IMR-90 (cell line): ENCODE measurements at regions not wholly inside any gene's neighbourhood (a gene's known extent, or its start where the extent isn't known, plus 50 kb on each side); places are given as distances from the start of the nearest gene placed in this dataset.

Source experiments
- ATAC-seq: fragments of 200-7000 bp; cut with Tn5 transposase; 2 replicates; pipeline ENCODE4 v1.9.1; 2020; ENCODE audit warnings: low read depth, mild to moderate bottlenecking, moderate library complexity
- BruUV-seq: library from RNA; stranded (reverse); fragments of 400-500 nt; replicated peaks from 2 replicates; lab custom pipeline; 2021; lab: Mats Ljungman, UMichigan
- CTCF ChIA-PET: fragments of 300-600 bp; formaldehyde crosslinking; extraction: SDS; loops from one replicate; lab custom pipeline; 2021; ENCODE audit warnings: antibody characterized with exemption; lab: Yijun Ruan, JAX
- POLR2A ChIA-PET: fragments of 300-600 bp; sonication (Branson Sonifier 250); formaldehyde crosslinking; loops from one replicate; lab custom pipeline; 2022; ENCODE audit warnings: antibody characterized with exemption; ENCODE audit not compliant: unreplicated experiment; lab: Charles Lee
- DNase-seq: peaks from one replicate; pipeline ENCODE4 v3.0.0; 2013
- H2AFZ ChIP-seq: replicated peaks from 2 replicates; pipeline ENCODE3; 2013; ENCODE audit warnings: low read length, mild to moderate bottlenecking; ENCODE audit not compliant: poor library complexity
- H2AK5ac ChIP-seq: 2 replicates; pipeline ENCODE4 v1.6.1; 2013; ENCODE audit warnings: low read depth, low read length, inconsistent platforms
- H2AK9ac ChIP-seq: replicated peaks from 2 replicates; pipeline ENCODE3; 2013; ENCODE audit warnings: mild to moderate bottlenecking, low read depth, low read length, moderate library complexity; ENCODE audit not compliant: poor library complexity
- H2BK120ac ChIP-seq: 2 replicates; pipeline ENCODE4 v1.6.1; 2013; ENCODE audit warnings: low read depth, low read length, inconsistent platforms
- H2BK15ac ChIP-seq: 3 replicates; pipeline ENCODE4 v1.6.1; 2013; ENCODE audit warnings: low read depth, low read length, inconsistent platforms
- H2BK20ac ChIP-seq: 2 replicates; pipeline ENCODE4 v1.6.1; 2013; ENCODE audit warnings: low read depth, mild to moderate bottlenecking, inconsistent platforms, low read length, moderate library complexity
- H2BK5ac ChIP-seq: 2 replicates; pipeline ENCODE4 v1.6.1; 2013; ENCODE audit warnings: mild to moderate bottlenecking, low read depth, low read length, inconsistent platforms; ENCODE audit not compliant: poor library complexity, severe bottlenecking
- H3K14ac ChIP-seq: replicated peaks from 2 replicates; pipeline ENCODE4 v1.6.1; 2013; ENCODE audit warnings: low read depth, low read length, inconsistent platforms
- H3K18ac ChIP-seq: 2 replicates; pipeline ENCODE4 v1.6.1; 2013; ENCODE audit warnings: low read depth, low read length, control low read depth
- H3K23ac ChIP-seq: 2 replicates; pipeline ENCODE4 v1.6.1; 2013; ENCODE audit warnings: low read depth, low read length, inconsistent platforms
- H3K27ac ChIP-seq: 2 replicates; pipeline ENCODE4 v1.5.1; 2013; ENCODE audit warnings: mild to moderate bottlenecking, control low read depth, low read length; ENCODE audit not compliant: insufficient read depth
- H3K27me3 ChIP-seq: 2 replicates; pipeline ENCODE4 v1.6.1; 2013; ENCODE audit warnings: low read length; ENCODE audit not compliant: control insufficient read depth, insufficient read depth
- H3K36me3 ChIP-seq: 2 replicates; pipeline ENCODE4 v1.6.1; 2013; ENCODE audit warnings: low read length, mixed read lengths; ENCODE audit not compliant: control insufficient read depth, insufficient read depth
- H3K4ac ChIP-seq: 2 replicates; pipeline ENCODE4 v1.6.1; 2013; ENCODE audit warnings: low read depth, low read length, inconsistent platforms
- H3K4me1 ChIP-seq: 2 replicates; pipeline ENCODE4 v1.6.1; 2013; ENCODE audit warnings: low read length, mixed read lengths; ENCODE audit not compliant: control insufficient read depth, insufficient read depth
- H3K4me2 ChIP-seq: 2 replicates; pipeline ENCODE4 v1.6.1; 2013; ENCODE audit warnings: low read depth, mild to moderate bottlenecking, control low read depth, low read length, moderate library complexity
- H3K4me3 ChIP-seq: 2 replicates; pipeline ENCODE4 v1.5.1; 2013; ENCODE audit warnings: low read depth, mild to moderate bottlenecking, control low read depth, low read length, moderate library complexity; ENCODE audit not compliant: insufficient read depth
- H3K56ac ChIP-seq: 2 replicates; pipeline ENCODE4 v1.6.1; 2013; ENCODE audit warnings: low read length, inconsistent platforms; ENCODE audit not compliant: insufficient read depth; ENCODE audit errors: extremely low read depth
- H3K79me1 ChIP-seq, 2 experiments: 2 replicates each; pipeline ENCODE4 v1.6.1; 2013; ENCODE audit warnings: low read length in 2 of 2, inconsistent platforms in 1 of 2, low read depth in 1 of 2
- H3K9ac ChIP-seq: 2 replicates; pipeline ENCODE4 v1.6.1; 2013; ENCODE audit warnings: low read depth, low read length, control low read depth
- H3K9me1 ChIP-seq: 2 replicates; pipeline ENCODE4 v1.6.1; 2013; ENCODE audit warnings: low read length, inconsistent platforms; ENCODE audit not compliant: insufficient read depth
- H3K9me3 ChIP-seq: 2 replicates; pipeline ENCODE4 v1.6.1; 2013; ENCODE audit warnings: low read length; ENCODE audit not compliant: control insufficient read depth, insufficient read depth
- H4K20me1 ChIP-seq: 2 replicates; pipeline ENCODE4 v1.6.1; 2013; ENCODE audit warnings: low read length, inconsistent platforms; ENCODE audit not compliant: insufficient read depth
- H4K5ac ChIP-seq: 2 replicates; pipeline ENCODE4 v1.6.1; 2013; ENCODE audit warnings: mild to moderate bottlenecking, low read depth, low read length, control low read depth
- H4K8ac ChIP-seq, 2 experiments: 2 replicates each; pipeline ENCODE4 v1.6.1; 2013; ENCODE audit warnings: low read depth in 2 of 2, low read length in 2 of 2, control low read depth in 1 of 2, inconsistent platforms in 1 of 2
- H4K91ac ChIP-seq: 2 replicates; pipeline ENCODE4 v1.6.1; 2013; ENCODE audit warnings: low read depth, low read length, inconsistent platforms; ENCODE audit not compliant: insufficient read depth
- BHLHE40 ChIP-seq: fragments of 150-350 bp; IDR thresholded peaks from 2 replicates; pipeline ENCODE4 v1.6.1; 2016; ENCODE audit warnings: mild to moderate bottlenecking, low read depth, low read length
- CEBPB ChIP-seq: IDR thresholded peaks from 2 replicates; pipeline ENCODE4 v1.6.1; 2012; ENCODE audit warnings: low read depth, low read length, improper control_type of control experiment
- ELK1 ChIP-seq: fragments of 150-350 bp; IDR thresholded peaks from 2 replicates; pipeline ENCODE4 v1.6.1; 2016; ENCODE audit warnings: low read depth, mild to moderate bottlenecking, low read length, moderate library complexity, borderline replicate concordance
- MAFK ChIP-seq: IDR thresholded peaks from 2 replicates; pipeline ENCODE4 v1.6.1; 2012; ENCODE audit warnings: low read depth, low read length, improper control_type of control experiment
- MXI1 ChIP-seq: IDR thresholded peaks from 2 replicates; pipeline ENCODE4 v1.6.1; 2012; ENCODE audit warnings: low read depth, mild to moderate bottlenecking, low read length, moderate library complexity, borderline replicate concordance
- NFE2L2 ChIP-seq: fragments of 150-350 bp; IDR thresholded peaks from 2 replicates; pipeline ENCODE4 v1.6.1; 2016; ENCODE audit warnings: low read depth, mild to moderate bottlenecking, low read length
- POLR2A ChIP-seq: IDR thresholded peaks from 2 replicates; pipeline ENCODE4 v1.6.1; 2012; ENCODE audit warnings: mild to moderate bottlenecking, low read depth, low read length
- RAD21 ChIP-seq: IDR thresholded peaks from 2 replicates; pipeline ENCODE4 v1.6.1; 2012; ENCODE audit warnings: low read length, improper control_type of control experiment
- RCOR1 ChIP-seq: IDR thresholded peaks from 2 replicates; pipeline ENCODE4 v1.6.1; 2012; ENCODE audit warnings: mild to moderate bottlenecking, low read length, improper control_type of control experiment; ENCODE audit not compliant: insufficient replicate concordance
- RFX5 ChIP-seq: IDR thresholded peaks from 2 replicates; pipeline ENCODE4 v1.8.0; 2012; ENCODE audit warnings: low read depth, mild to moderate bottlenecking, low read length, moderate library complexity
- USF2 ChIP-seq: fragments of 150-350 bp; IDR thresholded peaks from 2 replicates; pipeline ENCODE4 v1.6.1; 2017; ENCODE audit warnings: mild to moderate bottlenecking, antibody characterized with exemption, low read length, low read depth
- WGBS, 2 experiments: methylation state at CpG; one replicate each; pipeline versions ENCODE4 v1.1.5 to v1.1.7; 2013; ENCODE audit warnings: missing lambda C conversion rate in 2 of 2; ENCODE audit not compliant: insufficient read length in 1 of 2; ENCODE audit errors: extremely low coverage in 2 of 2; 5-methylcytosine and 5-hydroxymethylcytosine counted together
- dilution Hi-C: fragments of 300-500 bp; cut with HindIII; formaldehyde crosslinking; loops from one replicate; pipeline ENCODE4 v1.14.3; 2018; ENCODE audit warnings: low sequenced_read_pairs; ENCODE audit not compliant: unreplicated experiment
- in situ Hi-C: fragments of 300-500 bp; cut with MboI; formaldehyde crosslinking; loops from 3 replicates; pipeline ENCODE4 v1.14.3; 2019; ENCODE audit warnings: low sequenced_read_pairs, inconsistent platforms, mixed read lengths
- intact Hi-C: fragments of 100-400 bp; cut with micrococcal nuclease; formaldehyde crosslinking; loops from 2 replicates; pipeline ENCODE4 v1.10.0; 2022

- no peak overlapping the region for H3K56ac ChIP-seq
- no peak overlapping the region for H2BK15ac ChIP-seq
- intact Hi-C loops = no loop called here
- H3K23ac ChIP-seq = no peak overlapping the region
- no peak overlapping the region for H4K5ac ChIP-seq
- no peak overlapping the region for H4K91ac ChIP-seq
- no peak overlapping the region for H3K27ac ChIP-seq
- DNase-seq (no peak), ATAC-seq (no peak)
- no peak overlapping the region for H3K4me2 ChIP-seq
- H2BK20ac ChIP-seq = no peak overlapping the region
- in situ Hi-C loops = no loop called here
- H3K18ac ChIP-seq = no peak overlapping the region
- WGBS, 2 experiments = no CpG with 5 or more reads among the region's 4 CpGs
- H3K9me3 ChIP-seq = no peaks in the 10 kb centered on the region
- peaks cover 4% of the 10 kb centered on the region; the same call in 1 of the 2 replicates for H3K27me3 ChIP-seq
- POLR2A ChIA-PET = no interaction called here
- no peak for TF ChIP-seq ELK1
- TF ChIP-seq MAFK = no peak
- no peak for TF ChIP-seq RFX5
- no peak for TF ChIP-seq RCOR1
- no peak for TF ChIP-seq RAD21
- no peak for TF ChIP-seq NFE2L2
- no peak for TF ChIP-seq POLR2A
- TF ChIP-seq MXI1 = no peak
- TF ChIP-seq BHLHE40 = no peak
- no peak for TF ChIP-seq CEBPB
- TF ChIP-seq USF2 = no peak
- no peaks in the 10 kb centered on the region for H3K79me1 ChIP-seq
- no peaks in the 10 kb centered on the region for H3K36me3 ChIP-seq
- no peak overlapping the region for H3K4ac ChIP-seq
- dilution Hi-C loops = no loop called here
- no peak overlapping the region for H3K9ac ChIP-seq
- H2BK5ac ChIP-seq = no peak overlapping the region
- no peak overlapping the region for H2AFZ ChIP-seq
- CTCF ChIA-PET = no interaction called here
- no peaks in the 10 kb centered on the region for H4K20me1 ChIP-seq
- BruUV-seq = no TSS peak
- H3K4me1 ChIP-seq = no peaks in the 10 kb centered on the region
- no peaks in the 10 kb centered on the region for H3K9me1 ChIP-seq
- H3K4me3 ChIP-seq = no peak overlapping the region
- no peak overlapping the region for H2AK5ac ChIP-seq
- no peak overlapping the region for H2BK120ac ChIP-seq
- H4K8ac ChIP-seq = no peak overlapping the region
- H3K14ac ChIP-seq = no peak overlapping the region
- no peak overlapping the region for H2AK9ac ChIP-seq
Measured at GRCh38 chr16:50446861-50447260, 78.1 kb upstream of the BRD7 start.
